Prostate gland (tissue), 2 donors: ENCODE measurements at regions not wholly inside any gene's neighbourhood (a gene's known extent, or its start where the extent isn't known, plus 50 kb on each side); places are given as distances from the start of the nearest gene placed in this dataset.

Experiments used
- DNase-seq: peaks from one replicate; pipeline ENCODE4 v3.0.0-alpha.2; 2019; ENCODE audit warnings: low spot score
- H3K27ac ChIP-seq, 2 donors: fragments of 200-600 bp; sonication (generic); 2 replicates each; pipeline ENCODE4 v1.5.1; 2017 to 2019
- H3K27me3 ChIP-seq: fragments of 200-600 bp; sonication (generic); replicated peaks from 2 replicates; pipeline ENCODE4 v1.5.1; 2019; ENCODE audit not compliant: insufficient read depth
- H3K36me3 ChIP-seq, 2 donors: fragments of 200-600 bp; sonication (generic); 1 replicate in 1 of 2; 2 replicates in 1 of 2; pipeline versions ENCODE4 v1.5.1 to v1.8.1; 2017 to 2019
- H3K4me1 ChIP-seq: fragments of 200-600 bp; sonication (generic); replicated peaks from 2 replicates; pipeline ENCODE4 v1.5.1; 2019
- H3K4me3 ChIP-seq, 2 donors: fragments of 200-600 bp; sonication (generic); 2 replicates each; pipeline ENCODE4 v1.5.1; 2017 to 2019
- H3K9me3 ChIP-seq: fragments of 200-600 bp; sonication (generic); 2 replicates; pipeline ENCODE4 v1.5.1; 2017
- CTCF ChIP-seq, 4 experiments: fragments of 200-600 bp in 2 of 4; fragments of 450-650 bp in 2 of 4; sonication (generic) in 2 of 4; IDR thresholded peaks; 1 replicate in 3 of 4; 2 replicates in 1 of 4; pipeline ENCODE4 v1.5.1; 2016 to 2019; ENCODE audit warnings: antibody characterized with exemption in 4 of 4, mild to moderate bottlenecking in 2 of 4, moderate library complexity in 2 of 4
- POLR2A ChIP-seq: fragments of 450-650 bp; IDR thresholded peaks from one replicate; pipeline ENCODE4 v1.6.1; 2016; ENCODE audit warnings: antibody characterized with exemption, mild to moderate bottlenecking
- POLR2AphosphoS5 ChIP-seq: sonication (generic); formaldehyde crosslinking; IDR thresholded peaks from one replicate; pipeline ENCODE4 v1.6.1; 2017; ENCODE audit warnings: antibody characterized with exemption
- WGBS: methylation state at CpG from one replicate; pipeline ENCODE4 v1.1.5; 2018; 5-methylcytosine and 5-hydroxymethylcytosine counted together
- intact Hi-C: fragments of 100-400 bp; cut with DNase I; formaldehyde crosslinking; loops from one replicate; pipeline ENCODE4 v1.14.2; 2022

DNA sequence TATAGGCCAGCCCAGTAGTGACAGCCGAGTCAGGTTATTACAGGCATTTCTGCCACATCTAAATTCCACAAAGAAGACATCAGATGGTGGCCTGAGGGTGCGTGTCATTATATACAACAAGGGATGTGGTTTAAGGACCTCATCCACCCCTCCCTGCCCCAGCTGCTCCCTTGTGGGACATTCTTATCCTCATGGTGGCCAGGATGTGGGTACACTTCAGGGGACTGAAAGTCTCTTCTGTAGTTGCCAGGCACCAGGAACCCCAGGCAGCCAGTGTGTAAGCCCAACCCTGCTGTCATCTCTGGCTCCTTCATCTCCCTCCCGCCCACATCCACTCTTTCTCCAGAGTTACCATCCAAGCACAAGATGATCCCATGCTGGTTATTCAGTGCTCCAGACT lies 224.9 kb upstream of the TOPAZ1 start:
- TF ChIP-seq CTCF (IDR thresholded peaks at IDR 0.05) (no peak), POLR2A (no peak), POLR2AphosphoS5 (no peak)
- Histone ChIP-seq H3K27ac (no peak overlapping the region), H3K36me3 (no peaks in the 10 kb centered on the region), H3K4me1 (no peaks in the 10 kb centered on the region), H3K4me3 (no peak overlapping the region), H3K9me3 (no peaks in the 10 kb centered on the region), H3K27me3 (no peaks in the 10 kb centered on the region)
- intact Hi-C loops: no loop called here
- 81% methylated on average over 3 of the region's 3 CpGs for WGBS
- no peak for DNase-seq

GRCh38 chr3:44018926-44019325 lies 222.8 kb upstream of the TOPAZ1 start:
- 90% methylated on average over 9 of the region's 9 CpGs for WGBS
- TF ChIP-seq POLR2A (no peak), CTCF (IDR thresholded peaks at IDR 0.05) (no peak), POLR2AphosphoS5 (no peak)
- H3K4me1 ChIP-seq: peaks cover 5% of the 10 kb centered on the region
- no peak for DNase-seq
- H3K9me3 ChIP-seq: no peaks in the 10 kb centered on the region
- peaks cover 5% of the 10 kb centered on the region for H3K27me3 ChIP-seq
- intact Hi-C loops: no loop called here
- no peak overlapping the region for H3K4me3 ChIP-seq
- no peaks in the 10 kb centered on the region for H3K36me3 ChIP-seq
- H3K27ac ChIP-seq: no peak overlapping the region

- peaks cover 5% of the 10 kb centered on the region for H3K4me1 ChIP-seq
- no peak for DNase-seq
- intact Hi-C loops: no loop called here
- TF ChIP-seq POLR2A (no peak), POLR2AphosphoS5 (no peak), CTCF (IDR thresholded peaks at IDR 0.05) (no peak)
- 55% methylated on average over 7 of the region's 7 CpGs for WGBS
- H3K27ac ChIP-seq: no peak overlapping the region
- H3K4me3 ChIP-seq: no peak overlapping the region
- no peaks in the 10 kb centered on the region for H3K9me3 ChIP-seq
- H3K27me3 ChIP-seq: peaks cover 5% of the 10 kb centered on the region
- H3K36me3 ChIP-seq: no peaks in the 10 kb centered on the region
These were observed 221.9 kb upstream of the TOPAZ1 start for GRCh38 chr3:44019736-44020135.

DNA sequence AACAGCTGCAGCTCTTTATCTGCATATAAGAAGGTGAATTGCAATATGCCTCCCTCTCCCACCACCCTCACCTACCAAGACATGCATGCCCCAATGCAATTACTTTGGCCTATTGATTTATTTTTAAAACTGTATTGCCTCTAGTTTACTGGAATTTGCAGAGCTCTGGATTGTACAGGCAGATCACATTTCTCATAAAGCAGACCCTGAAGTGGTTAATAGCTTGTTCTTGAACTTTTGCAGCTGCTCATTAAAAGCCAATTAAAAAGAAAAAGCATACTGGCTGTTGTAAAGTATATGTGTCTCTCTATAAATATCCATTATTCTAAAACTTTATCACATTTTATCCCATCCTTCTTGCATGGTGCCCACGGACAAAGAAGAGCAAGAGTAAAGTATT lies 221.5 kb upstream of the TOPAZ1 start:
- H3K4me1 ChIP-seq: peaks cover 5% of the 10 kb centered on the region
- no peaks in the 10 kb centered on the region for H3K9me3 ChIP-seq
- no peak for DNase-seq
- no peaks in the 10 kb centered on the region for H3K36me3 ChIP-seq
- intact Hi-C loops: no loop called here
- no peak overlapping the region for H3K4me3 ChIP-seq
- peaks cover 5% of the 10 kb centered on the region for H3K27me3 ChIP-seq
- TF ChIP-seq POLR2AphosphoS5 (no peak), POLR2A (no peak), CTCF (IDR thresholded peaks at IDR 0.05) (no peak)
- H3K27ac ChIP-seq: no peak overlapping the region
- 75% methylated on average over 1 of the region's 1 CpG for WGBS

- no peak for TF ChIP-seq POLR2AphosphoS5
- no peak for TF ChIP-seq POLR2A
- TF ChIP-seq CTCF (IDR thresholded peaks at IDR 0.05): no peak
- Histone ChIP-seq H3K4me1 (peaks cover 5% of the 10 kb centered on the region), H3K27ac (no peak overlapping the region), H3K4me3 (no peak overlapping the region), H3K27me3 (peaks cover 5% of the 10 kb centered on the region), H3K9me3 (no peaks in the 10 kb centered on the region), H3K36me3 (no peaks in the 10 kb centered on the region)
- intact Hi-C loops: no loop called here
- no peak for DNase-seq
- WGBS: 4% methylated on average over 53 of the region's 53 CpGs
These were observed 219.8 kb upstream of the TOPAZ1 start for GRCh38 chr3:44021651-44022594.
